ENCODE measurements at regions not wholly inside any gene's neighbourhood (a gene's known extent, or its start where the extent isn't known, plus 50 kb on each side); places are given as distances from the start of the nearest gene placed in this dataset.

- WGBS (ENCODE audit: insufficient coverage): 100% methylated on average over 1 of the region's 1 CpG
- TF ChIP-seq CTCF (IDR thresholded peaks at IDR 0.05): no peak
- Histone ChIP-seq H3K36me3 (ENCODE audit: control insufficient read depth, insufficient read depth, low read length) (no peaks in the 10 kb centered on the region), H3K4me1 (ENCODE audit: control insufficient read depth, insufficient read depth, low read length) (peaks cover 10% of the 10 kb centered on the region), H3K9me3 (ENCODE audit: control insufficient read depth, insufficient read depth, low read length) (no peaks in the 10 kb centered on the region), H3K4me3 (ENCODE audit: low read length) (no peak overlapping the region), H3K27ac (ENCODE audit: low read length) (no peak overlapping the region), H3K27me3 (ENCODE audit: control insufficient read depth, insufficient read depth, low read length) (no peaks in the 10 kb centered on the region)
- intact Hi-C loops (cut with micrococcal nuclease): loop anchor here (5.0 kb wide), 2 partner anchors 84 to 234 kb away; no protein-coding TSS in a partner anchor
- no peak overlapping the region for H3K27ac Mint-ChIP-seq
- no peak for ATAC-seq
- no peaks in the 10 kb centered on the region for H3K36me3 Mint-ChIP-seq
- no peak for DNase-seq
- peaks cover 16 to 17% of the 10 kb centered on the region in 2 donors for H3K4me1 Mint-ChIP-seq
- no peak overlapping the region for H3K4me3 Mint-ChIP-seq
- H3K27me3 Mint-ChIP-seq (ENCODE audit: low read depth in 2 of 2): peaks cover 0 to 3% of the 10 kb centered on the region in 2 donors
- H3K9me3 Mint-ChIP-seq: no peaks in the 10 kb centered on the region
Measured at GRCh38 chr21:35136586-35137219, 87.6 kb upstream of the RUNX1 start.

- 80% methylated on average over 3 of the region's 3 CpGs for WGBS (ENCODE audit: insufficient coverage)
- no peak overlapping the region for H3K4me3 Mint-ChIP-seq
- no peak for DNase-seq
- Histone ChIP-seq H3K9me3 (ENCODE audit: control insufficient read depth, insufficient read depth, low read length) (no peaks in the 10 kb centered on the region), H3K27ac (ENCODE audit: low read length) (no peak overlapping the region), H3K4me3 (ENCODE audit: low read length) (no peak overlapping the region), H3K27me3 (ENCODE audit: control insufficient read depth, insufficient read depth, low read length) (no peaks in the 10 kb centered on the region), H3K36me3 (ENCODE audit: control insufficient read depth, insufficient read depth, low read length) (no peaks in the 10 kb centered on the region), H3K4me1 (ENCODE audit: control insufficient read depth, insufficient read depth, low read length) (peaks cover 10% of the 10 kb centered on the region)
- H3K27me3 Mint-ChIP-seq (ENCODE audit: low read depth in 2 of 2): peaks cover 0 to 3% of the 10 kb centered on the region in 2 donors
- intact Hi-C loops (cut with micrococcal nuclease): loop anchor here (5.0 kb wide), 2 partner anchors 84 to 234 kb away; no protein-coding TSS in a partner anchor
- no peaks in the 10 kb centered on the region for H3K36me3 Mint-ChIP-seq
- no peak for ATAC-seq
- no peak overlapping the region for H3K27ac Mint-ChIP-seq
- peaks cover 16 to 17% of the 10 kb centered on the region in 2 donors for H3K4me1 Mint-ChIP-seq
- no peaks in the 10 kb centered on the region for H3K9me3 Mint-ChIP-seq
- TF ChIP-seq CTCF (IDR thresholded peaks at IDR 0.05): no peak
Measured at GRCh38 chr21:35136106-35136505, 87.0 kb upstream of the RUNX1 start.

GRCh38 chr21:35135481-35135880 lies 86.4 kb upstream of the RUNX1 start:
- peaks cover 10% of the 10 kb centered on the region for H3K4me1 ChIP-seq (ENCODE audit: control insufficient read depth, insufficient read depth, low read length)
- no peak overlapping the region for H3K27ac ChIP-seq (ENCODE audit: low read length)
- no peaks in the 10 kb centered on the region for H3K27me3 ChIP-seq (ENCODE audit: control insufficient read depth, insufficient read depth, low read length)
- no peaks in the 10 kb centered on the region for H3K9me3 ChIP-seq (ENCODE audit: control insufficient read depth, insufficient read depth, low read length)
- no peaks in the 10 kb centered on the region for H3K36me3 ChIP-seq (ENCODE audit: control insufficient read depth, insufficient read depth, low read length)
- peaks cover 16 to 17% of the 10 kb centered on the region in 2 donors for H3K4me1 Mint-ChIP-seq
- intact Hi-C loops (cut with micrococcal nuclease): loop anchor here (5.0 kb wide), 2 partner anchors 83 to 233 kb away; no protein-coding TSS in a partner anchor
- H3K36me3 Mint-ChIP-seq: peaks cover 4% of the 10 kb centered on the region
- WGBS (ENCODE audit: insufficient coverage): 96% methylated on average over 7 of the region's 7 CpGs
- H3K27ac Mint-ChIP-seq: no peak overlapping the region
- H3K4me3 Mint-ChIP-seq: no peak overlapping the region
- H3K9me3 Mint-ChIP-seq: no peaks in the 10 kb centered on the region
- TF ChIP-seq CTCF (IDR thresholded peaks at IDR 0.05): no peak
- ATAC-seq (no peak), DNase-seq (no peak)
- H3K4me3 ChIP-seq (ENCODE audit: low read length): no peak overlapping the region
- H3K27me3 Mint-ChIP-seq (ENCODE audit: low read depth in 2 of 2): peaks cover 3 to 5% of the 10 kb centered on the region in 2 donors

- Mint-ChIP-seq H3K27me3 (ENCODE audit: low read depth in 2 of 2) (peaks cover 3 to 9% of the 10 kb centered on the region in 2 donors), H3K4me3 (no peak overlapping the region), H3K36me3 (peaks cover 9% of the 10 kb centered on the region), H3K27ac (no peak overlapping the region), H3K4me1 (peaks cover 14 to 18% of the 10 kb centered on the region in 2 donors), H3K9me3 (no peaks in the 10 kb centered on the region)
- no peaks in the 10 kb centered on the region for H3K27me3 ChIP-seq (ENCODE audit: control insufficient read depth, insufficient read depth, low read length)
- WGBS (ENCODE audit: insufficient coverage): 94% methylated on average over 2 of the region's 2 CpGs
- no peaks in the 10 kb centered on the region for H3K36me3 ChIP-seq (ENCODE audit: control insufficient read depth, insufficient read depth, low read length)
- ATAC-seq: no peak
- no peak for DNase-seq
- no peak overlapping the region for H3K27ac ChIP-seq (ENCODE audit: low read length)
- peaks cover 10% of the 10 kb centered on the region for H3K4me1 ChIP-seq (ENCODE audit: control insufficient read depth, insufficient read depth, low read length)
- H3K4me3 ChIP-seq (ENCODE audit: low read length): no peak overlapping the region
- TF ChIP-seq CTCF (IDR thresholded peaks at IDR 0.05): no peak
- intact Hi-C loops (cut with micrococcal nuclease): no loop called here
- H3K9me3 ChIP-seq (ENCODE audit: control insufficient read depth, insufficient read depth, low read length): no peaks in the 10 kb centered on the region
Measured at GRCh38 chr21:35134309-35134708, 85.2 kb upstream of the RUNX1 start.

Measured in natural killer cell (primary cell).